ENCODE measurements at regions not wholly inside any gene's neighbourhood (a gene's known extent, or its start where the extent isn't known, plus 50 kb on each side); places are given as distances from the start of the nearest gene placed in this dataset.

GRCh38 chr15:57870667-57871066 lies 164.2 kb downstream of the POLR2M start:
- TF ChIP-seq CTCF (IDR thresholded peaks at IDR 0.05) (no peak), TCF7L2 (IDR thresholded peaks at IDR 0.05; ENCODE audit: low read depth, low read length) (no peak), POLR2AphosphoS5 (IDR thresholded peaks at IDR 0.05; ENCODE audit: low read depth, low read length) (no peak)

All from Panc1 (cell line).